HCT116 (cell line): ENCODE measurements at regions not wholly inside any gene's neighbourhood (a gene's known extent, or its start where the extent isn't known, plus 50 kb on each side); places are given as distances from the start of the nearest gene placed in this dataset.

Experiments used
- ATAC-seq: fragments of 200-7000 bp; cut with Tn5 transposase; 2 replicates; pipeline ENCODE4 v1.9.1; 2020; ENCODE audit warnings: mild to moderate bottlenecking, moderate library complexity
- BruUV-seq: library from RNA; stranded (reverse); fragments of 400-500 nt; replicated peaks from 2 replicates; lab custom pipeline; 2021; lab: Mats Ljungman, UMichigan
- CTCF ChIA-PET: fragments of 300-600 bp; sonication (Branson Sonifier 250); formaldehyde crosslinking; loops from one replicate; lab custom pipeline; 2021; ENCODE audit warnings: antibody characterized with exemption; lab: Charles Lee
- POLR2A ChIA-PET: fragments of 300-600, 350-600 bp; sonication (Branson Sonifier 250); formaldehyde crosslinking; loops from one replicate; lab custom pipeline; 2021; ENCODE audit warnings: antibody characterized with exemption; lab: Charles Lee
- RAD21 ChIA-PET, 2 experiments: fragments of 300-600 bp; sonication (Branson Sonifier 250); formaldehyde crosslinking; loops; one replicate each; lab custom pipeline; 2023; ENCODE audit warnings: low total read pairs in 2 of 2; ENCODE audit not compliant: uncharacterized antibody in 2 of 2, unreplicated experiment in 2 of 2, low non-redundant PET in 1 of 2; lab: Charles Lee
- DNase-seq: peaks from one replicate; pipeline ENCODE4 v3.0.0-alpha.2; 2010; ENCODE audit warnings: low read depth, low spot score
- H2AFZ ChIP-seq: fragments of 200-600 bp; shearing (Covaris generic), sonication (generic); 2 replicates; pipeline ENCODE4 v1.6.1; 2017; ENCODE audit warnings: low read depth, mixed run types, mixed read lengths, antibody characterized with exemption, low read length; ENCODE audit not compliant: poor library complexity, severe bottlenecking
- H3K27ac ChIP-seq: 2 replicates; pipeline ENCODE4 v1.5.1; 2012; ENCODE audit warnings: low read depth, low read length
- H3K27me3 ChIP-seq: fragments of 200-600 bp; sonication (generic); 2 replicates; pipeline ENCODE4 v1.6.1; 2016; ENCODE audit warnings: mixed run types, low read length, mixed read lengths; ENCODE audit not compliant: insufficient read depth
- H3K36me3 ChIP-seq, 2 experiments: fragments of 200-500 bp in 1 of 2; fragments of 200-600 bp in 1 of 2; sonication (Bioruptor generic) in 1 of 2; sonication (generic) in 1 of 2; 2 replicates each; pipeline versions ENCODE4 v1.5.1 to v1.6.1; 2014 to 2016; ENCODE audit warnings: low read length in 2 of 2, inconsistent platforms in 1 of 2, mixed read lengths in 1 of 2, mixed run types in 1 of 2; ENCODE audit not compliant: insufficient read depth in 2 of 2, control insufficient read depth in 1 of 2
- H3K4me1 ChIP-seq, 2 experiments: fragments of 200-600 bp in 1 of 2; sonication (generic) in 1 of 2; 2 replicates each; pipeline versions ENCODE4 v1.5.1 to v1.6.1; 2012 to 2017; ENCODE audit warnings: low read length in 2 of 2, inconsistent platforms in 1 of 2, mild to moderate bottlenecking in 1 of 2, mixed read lengths in 1 of 2, mixed run types in 1 of 2, moderate library complexity in 1 of 2; ENCODE audit not compliant: insufficient read depth in 2 of 2, control insufficient read depth in 1 of 2
- H3K4me2 ChIP-seq: fragments of 200-600 bp; sonication (generic); 2 replicates; pipeline ENCODE4 v1.6.1; 2017; ENCODE audit warnings: mixed run types, low read length, mixed read lengths
- H3K4me3 ChIP-seq, 2 experiments: fragments of 200-600 bp in 1 of 2; sonication (generic) in 1 of 2; replicated peaks in 1 of 2; 2 replicates each; pipeline ENCODE4 v1.5.1; 2011 to 2016; ENCODE audit warnings: low read length in 2 of 2, control low read depth in 1 of 2, low read depth in 1 of 2, mild to moderate bottlenecking in 1 of 2, mixed read lengths in 1 of 2, mixed run types in 1 of 2
- H3K79me2 ChIP-seq: fragments of 200-600 bp; sonication (generic); 2 replicates; pipeline ENCODE4 v1.6.1; 2017; ENCODE audit warnings: mild to moderate bottlenecking, mixed run types, low read length, moderate library complexity, mixed read lengths; ENCODE audit not compliant: insufficient read depth
- H3K9ac ChIP-seq: fragments of 200-600 bp; sonication (generic); 2 replicates; pipeline ENCODE4 v1.6.1; 2016; ENCODE audit warnings: low read length, mixed read lengths
- H3K9me2 ChIP-seq: fragments of 200-600 bp; sonication (generic), shearing (Covaris generic); 2 replicates; pipeline ENCODE4 v1.6.1; 2017; ENCODE audit warnings: mixed run types, mild to moderate bottlenecking, moderate library complexity; ENCODE audit not compliant: insufficient read depth
- H3K9me3 ChIP-seq, 2 experiments: fragments of 200-500 bp in 1 of 2; fragments of 200-600 bp in 1 of 2; sonication (Bioruptor generic) in 1 of 2; sonication (generic) in 1 of 2; 2 replicates each; pipeline ENCODE4 v1.6.1; 2014 to 2017; ENCODE audit warnings: low read length in 2 of 2, mixed read lengths in 2 of 2, inconsistent platforms in 1 of 2, low read depth in 1 of 2, mild to moderate bottlenecking in 1 of 2, mixed run types in 1 of 2, moderate library complexity in 1 of 2; ENCODE audit not compliant: control insufficient read depth in 1 of 2, insufficient read depth in 1 of 2
- H4K20me1 ChIP-seq: fragments of 200-600 bp; sonication (generic), shearing (Covaris generic); 2 replicates; pipeline ENCODE4 v1.6.1; 2017; ENCODE audit warnings: mixed run types, mild to moderate bottlenecking, moderate library complexity; ENCODE audit not compliant: insufficient read depth
- CEBPB ChIP-seq: IDR thresholded peaks from 2 replicates; pipeline ENCODE4 v1.6.1; 2012; ENCODE audit warnings: low read depth
- ELF1 ChIP-seq: IDR thresholded peaks from 2 replicates; pipeline ENCODE4 v1.6.1; 2012; ENCODE audit warnings: low read depth, borderline replicate concordance
- EZH2 ChIP-seq: fragments of 200-600 bp; sonication (generic); IDR thresholded peaks from 2 replicates; pipeline ENCODE4 v1.6.1; 2017; ENCODE audit warnings: antibody characterized with exemption, mixed run types
- POLR2A ChIP-seq: IDR thresholded peaks from 2 replicates; pipeline ENCODE4 v1.7.0; 2011; ENCODE audit warnings: borderline replicate concordance; ENCODE audit not compliant: insufficient read depth, insufficient read length; ENCODE audit errors: extremely low read depth
- POLR2AphosphoS5 ChIP-seq: IDR thresholded peaks from 2 replicates; pipeline ENCODE4 v1.6.1; 2011; ENCODE audit warnings: mild to moderate bottlenecking, low read depth, low read length, moderate library complexity
- RAD21 ChIP-seq: IDR thresholded peaks from 2 replicates; pipeline ENCODE4 v1.6.1; 2012; ENCODE audit warnings: low read depth, mild to moderate bottlenecking
- SP1 ChIP-seq: IDR thresholded peaks from 2 replicates; pipeline ENCODE4 v1.6.1; 2012; ENCODE audit warnings: low read depth
- SRF ChIP-seq: IDR thresholded peaks from 2 replicates; pipeline ENCODE4 v1.6.1; 2012; ENCODE audit warnings: low read depth
- TCF7L2 ChIP-seq: IDR thresholded peaks from 2 replicates; pipeline ENCODE4 v1.7.0; 2011; ENCODE audit warnings: borderline replicate concordance, inconsistent platforms; ENCODE audit not compliant: insufficient read depth, insufficient read length; ENCODE audit errors: extremely low read depth
- ZFX ChIP-seq: fragments of 450-650 bp; IDR thresholded peaks from 2 replicates; pipeline ENCODE4 v1.6.1; 2017
- ZNF274 ChIP-seq: fragments of 200-500 bp; sonication (Bioruptor generic); IDR thresholded peaks from 2 replicates; pipeline ENCODE4 v1.6.1; 2014; ENCODE audit warnings: mild to moderate bottlenecking, low read depth, low read length, inconsistent platforms
- intact Hi-C: fragments of 100-400 bp; cut with micrococcal nuclease; formaldehyde crosslinking; loops from 2 replicates; pipeline ENCODE4 v1.10.0; 2022
- TF ChIP-seq, protein P1 (sequence below), 3 experiments: fragments of 200-600 bp in 1 of 3; sonication (generic) in 1 of 3; IDR thresholded peaks in 2 of 3; conservative IDR thresholded peaks in 1 of 3; 2 replicates each; pipeline ENCODE4 v1.5.1; 2012 to 2017; ENCODE audit warnings: low read depth in 2 of 3, low read length in 2 of 3, antibody characterized with exemption in 1 of 3, borderline replicate concordance in 1 of 3, control low read depth in 1 of 3, mild to moderate bottlenecking in 1 of 3, mixed read lengths in 1 of 3, mixed run types in 1 of 3, moderate library complexity in 1 of 3; ENCODE audit not compliant: insufficient read depth in 1 of 3
- TF ChIP-seq, protein P2 (sequence below): IDR thresholded peaks from 2 replicates; pipeline ENCODE4 v1.6.1; 2011; ENCODE audit warnings: mild to moderate bottlenecking, low read length, moderate library complexity; ENCODE audit not compliant: insufficient replicate concordance; ENCODE audit errors: extremely low read depth

DNA sequence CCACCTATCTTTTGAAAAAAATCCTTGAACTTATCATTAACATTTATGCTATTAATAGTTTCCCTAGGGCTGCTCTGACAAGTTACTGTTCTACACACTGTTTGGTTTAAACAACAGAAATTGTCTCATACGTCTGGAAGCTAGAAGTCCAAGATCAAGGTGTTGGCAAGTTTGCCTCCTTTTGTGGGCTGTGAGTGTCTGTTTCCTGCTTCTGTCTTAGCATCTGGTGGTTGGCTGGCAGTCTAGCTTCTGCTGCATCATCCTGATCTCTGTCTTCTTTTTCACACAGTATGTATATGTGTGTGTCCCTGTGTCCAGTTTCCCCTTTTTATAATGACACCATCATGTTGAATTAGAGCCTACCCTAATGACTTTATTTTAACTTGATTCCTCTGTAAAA is 154.8 kb downstream of the RPS12 start:
- no peak overlapping the region for H3K9ac ChIP-seq
- H3K27ac ChIP-seq: no peak overlapping the region
- no peak for DNase-seq
- H3K9me2 ChIP-seq: no peaks in the 10 kb centered on the region
- no peaks in the 10 kb centered on the region for H3K4me1 ChIP-seq
- TF ChIP-seq CEBPB (no peak), RAD21 (no peak), SRF (no peak), TCF7L2 (no peak), EZH2 (no peak), SP1 (no peak), POLR2A (no peak), ZNF274 (no peak), ZFX (no peak), ELF1 (no peak), POLR2AphosphoS5 (no peak)
- TF ChIP-seq, protein P1, sequence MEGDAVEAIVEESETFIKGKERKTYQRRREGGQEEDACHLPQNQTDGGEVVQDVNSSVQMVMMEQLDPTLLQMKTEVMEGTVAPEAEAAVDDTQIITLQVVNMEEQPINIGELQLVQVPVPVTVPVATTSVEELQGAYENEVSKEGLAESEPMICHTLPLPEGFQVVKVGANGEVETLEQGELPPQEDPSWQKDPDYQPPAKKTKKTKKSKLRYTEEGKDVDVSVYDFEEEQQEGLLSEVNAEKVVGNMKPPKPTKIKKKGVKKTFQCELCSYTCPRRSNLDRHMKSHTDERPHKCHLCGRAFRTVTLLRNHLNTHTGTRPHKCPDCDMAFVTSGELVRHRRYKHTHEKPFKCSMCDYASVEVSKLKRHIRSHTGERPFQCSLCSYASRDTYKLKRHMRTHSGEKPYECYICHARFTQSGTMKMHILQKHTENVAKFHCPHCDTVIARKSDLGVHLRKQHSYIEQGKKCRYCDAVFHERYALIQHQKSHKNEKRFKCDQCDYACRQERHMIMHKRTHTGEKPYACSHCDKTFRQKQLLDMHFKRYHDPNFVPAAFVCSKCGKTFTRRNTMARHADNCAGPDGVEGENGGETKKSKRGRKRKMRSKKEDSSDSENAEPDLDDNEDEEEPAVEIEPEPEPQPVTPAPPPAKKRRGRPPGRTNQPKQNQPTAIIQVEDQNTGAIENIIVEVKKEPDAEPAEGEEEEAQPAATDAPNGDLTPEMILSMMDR (IDR thresholded peaks at IDR 0.05 in 2 of 3, conservative IDR thresholded peaks at IDR 0.05 in 1 of 3; ENCODE audit: borderline replicate concordance in 1 of 3, insufficient read depth in 1 of 3, low read depth in 2 of 3, low read length in 2 of 3): no peak
- TF ChIP-seq, protein P2, sequence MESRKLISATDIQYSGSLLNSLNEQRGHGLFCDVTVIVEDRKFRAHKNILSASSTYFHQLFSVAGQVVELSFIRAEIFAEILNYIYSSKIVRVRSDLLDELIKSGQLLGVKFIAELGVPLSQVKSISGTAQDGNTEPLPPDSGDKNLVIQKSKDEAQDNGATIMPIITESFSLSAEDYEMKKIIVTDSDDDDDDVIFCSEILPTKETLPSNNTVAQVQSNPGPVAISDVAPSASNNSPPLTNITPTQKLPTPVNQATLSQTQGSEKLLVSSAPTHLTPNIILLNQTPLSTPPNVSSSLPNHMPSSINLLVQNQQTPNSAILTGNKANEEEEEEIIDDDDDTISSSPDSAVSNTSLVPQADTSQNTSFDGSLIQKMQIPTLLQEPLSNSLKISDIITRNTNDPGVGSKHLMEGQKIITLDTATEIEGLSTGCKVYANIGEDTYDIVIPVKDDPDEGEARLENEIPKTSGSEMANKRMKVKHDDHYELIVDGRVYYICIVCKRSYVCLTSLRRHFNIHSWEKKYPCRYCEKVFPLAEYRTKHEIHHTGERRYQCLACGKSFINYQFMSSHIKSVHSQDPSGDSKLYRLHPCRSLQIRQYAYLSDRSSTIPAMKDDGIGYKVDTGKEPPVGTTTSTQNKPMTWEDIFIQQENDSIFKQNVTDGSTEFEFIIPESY: no peak
- H3K4me2 ChIP-seq: no peak overlapping the region
- no TSS peak for BruUV-seq
- H3K4me3 ChIP-seq: no peak overlapping the region
- RAD21 ChIA-PET: no interaction called here
- no peak for ATAC-seq
- no peaks in the 10 kb centered on the region for H3K36me3 ChIP-seq
- POLR2A ChIA-PET: no interaction called here
- peaks cover 9% of the 10 kb centered on the region; the same call in 1 of the 2 replicates for H3K27me3 ChIP-seq
- no peaks in the 10 kb centered on the region for H4K20me1 ChIP-seq
- H2AFZ ChIP-seq: no peak overlapping the region
- CTCF ChIA-PET: no interaction called here
- no peaks in the 10 kb centered on the region for H3K9me3 ChIP-seq
- intact Hi-C loops: loop anchor here (10.0 kb wide), 1 partner anchor 946 kb away; no protein-coding TSS in a partner anchor
- no peaks in the 10 kb centered on the region for H3K79me2 ChIP-seq
